Astrocyte of the cerebellum (primary cell): ENCODE measurements at regions not wholly inside any gene's neighbourhood (a gene's known extent, or its start where the extent isn't known, plus 50 kb on each side); places are given as distances from the start of the nearest gene placed in this dataset.
"Not testable (repeated sequence)": the region's sequence is repeated elsewhere in the genome, so short reads cannot be mapped to it uniquely, and the experiment has no call there.

ENCODE experiments used
- DNase-seq: peaks from one replicate; pipeline ENCODE4 v3.0.0-alpha.2; 2011; ENCODE audit warnings: low read depth
- H3K4me3 ChIP-seq: 2 replicates; pipeline ENCODE4 v1.5.1; 2011; ENCODE audit warnings: mild to moderate bottlenecking, low read depth, low read length, moderate library complexity
- in situ Hi-C: cut with HindIII; loops from 2 replicates; pipeline ENCODE4 v1.10.0; 2017; ENCODE audit warnings: low sequenced_read_pairs
- TF ChIP-seq, protein P1 (sequence below): IDR thresholded peaks from 2 replicates; pipeline ENCODE4 v1.5.1; 2012; ENCODE audit warnings: low read length, low read depth, moderate library complexity, mild to moderate bottlenecking; ENCODE audit errors: missing control alignments

DNA sequence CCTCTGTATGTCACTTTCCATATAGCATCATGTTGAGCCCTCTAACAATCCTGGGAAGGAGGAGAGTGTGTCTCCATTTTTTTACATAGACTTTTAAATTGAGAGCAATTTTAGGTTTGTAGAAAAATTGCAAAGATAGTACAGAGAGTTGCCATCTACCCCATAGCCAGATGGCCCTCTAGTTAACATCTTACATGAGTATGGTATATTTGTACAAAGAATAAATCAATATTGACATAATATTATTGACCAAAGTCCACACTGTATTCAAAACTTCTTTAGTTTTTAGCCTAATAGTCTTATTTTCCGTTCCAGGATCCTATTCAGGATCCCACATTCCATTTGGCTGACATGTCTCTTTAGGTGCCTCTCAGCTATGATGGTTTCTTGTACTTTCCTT lies 274.6 kb upstream of the PLPP4 start:
- TF ChIP-seq, protein P1, sequence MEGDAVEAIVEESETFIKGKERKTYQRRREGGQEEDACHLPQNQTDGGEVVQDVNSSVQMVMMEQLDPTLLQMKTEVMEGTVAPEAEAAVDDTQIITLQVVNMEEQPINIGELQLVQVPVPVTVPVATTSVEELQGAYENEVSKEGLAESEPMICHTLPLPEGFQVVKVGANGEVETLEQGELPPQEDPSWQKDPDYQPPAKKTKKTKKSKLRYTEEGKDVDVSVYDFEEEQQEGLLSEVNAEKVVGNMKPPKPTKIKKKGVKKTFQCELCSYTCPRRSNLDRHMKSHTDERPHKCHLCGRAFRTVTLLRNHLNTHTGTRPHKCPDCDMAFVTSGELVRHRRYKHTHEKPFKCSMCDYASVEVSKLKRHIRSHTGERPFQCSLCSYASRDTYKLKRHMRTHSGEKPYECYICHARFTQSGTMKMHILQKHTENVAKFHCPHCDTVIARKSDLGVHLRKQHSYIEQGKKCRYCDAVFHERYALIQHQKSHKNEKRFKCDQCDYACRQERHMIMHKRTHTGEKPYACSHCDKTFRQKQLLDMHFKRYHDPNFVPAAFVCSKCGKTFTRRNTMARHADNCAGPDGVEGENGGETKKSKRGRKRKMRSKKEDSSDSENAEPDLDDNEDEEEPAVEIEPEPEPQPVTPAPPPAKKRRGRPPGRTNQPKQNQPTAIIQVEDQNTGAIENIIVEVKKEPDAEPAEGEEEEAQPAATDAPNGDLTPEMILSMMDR, result no peak
- DNase-seq, result no peak
- in situ Hi-C loops, result no loop called here
- no peak overlapping the region for H3K4me3 ChIP-seq

DNA sequence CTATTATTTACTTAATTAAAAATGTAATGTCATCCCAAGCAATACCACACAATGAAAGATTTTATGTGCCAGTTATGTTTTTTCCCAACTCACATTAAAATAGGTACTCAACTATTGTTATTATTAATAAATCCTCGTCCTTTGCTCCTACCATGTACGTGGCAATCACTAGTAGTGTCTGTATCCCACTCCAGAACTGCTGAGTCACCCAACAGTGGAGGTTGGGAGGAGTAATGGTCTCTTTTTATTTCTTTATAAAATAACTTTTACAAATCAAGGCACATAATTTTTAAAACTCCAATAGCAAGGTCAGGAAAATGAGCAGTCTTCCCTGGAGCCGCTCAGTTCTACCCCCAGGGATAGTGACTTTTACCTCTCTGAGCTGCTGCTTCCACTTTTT lies 273.5 kb upstream of the PLPP4 start:
- DNase-seq, result no peak
- no peak overlapping the region for H3K4me3 ChIP-seq
- TF ChIP-seq, protein P1, result no peak
- in situ Hi-C loops, result no loop called here

DNA sequence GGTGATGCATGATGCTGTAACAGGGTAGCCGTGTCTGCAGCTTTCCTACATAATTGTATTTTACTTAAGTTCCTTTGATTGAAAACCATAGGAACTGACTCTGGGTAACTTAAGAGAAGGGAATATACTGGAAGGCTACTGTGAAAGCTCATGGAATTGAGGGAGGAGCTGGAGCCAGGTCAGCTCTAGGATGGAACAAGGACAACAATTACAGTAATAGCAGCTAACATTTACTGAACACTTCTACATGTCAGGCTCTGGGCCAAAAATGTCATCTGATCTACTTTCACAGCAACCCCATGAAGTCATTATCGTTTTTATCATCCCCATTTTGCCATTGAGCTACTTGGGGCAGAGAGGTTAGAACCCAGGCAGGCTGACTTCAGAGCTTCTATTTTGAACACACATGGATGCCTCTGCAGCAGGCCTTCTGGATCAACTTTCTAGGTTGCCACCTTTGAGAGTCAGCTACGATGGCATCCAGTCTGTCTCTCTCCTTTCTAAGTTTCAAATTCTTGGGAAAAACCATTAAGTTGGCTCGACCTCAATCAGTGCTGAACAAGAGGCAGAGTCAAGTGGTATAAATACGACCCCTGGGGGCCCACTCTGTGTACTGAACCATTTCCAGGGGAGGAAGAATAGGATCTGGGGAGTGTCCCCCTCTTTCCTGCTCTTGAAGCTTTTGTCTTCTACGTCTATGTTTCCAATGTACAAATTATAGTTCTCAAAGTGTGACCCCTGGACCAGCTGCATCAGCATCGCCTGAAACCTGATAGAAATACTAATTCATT lies 272.3 kb upstream of the PLPP4 start:
- H3K4me3 ChIP-seq, result no peak overlapping the region
- TF ChIP-seq, protein P1, result no peak
- in situ Hi-C loops, result no loop called here
- DNase-seq, result no peak

DNA sequence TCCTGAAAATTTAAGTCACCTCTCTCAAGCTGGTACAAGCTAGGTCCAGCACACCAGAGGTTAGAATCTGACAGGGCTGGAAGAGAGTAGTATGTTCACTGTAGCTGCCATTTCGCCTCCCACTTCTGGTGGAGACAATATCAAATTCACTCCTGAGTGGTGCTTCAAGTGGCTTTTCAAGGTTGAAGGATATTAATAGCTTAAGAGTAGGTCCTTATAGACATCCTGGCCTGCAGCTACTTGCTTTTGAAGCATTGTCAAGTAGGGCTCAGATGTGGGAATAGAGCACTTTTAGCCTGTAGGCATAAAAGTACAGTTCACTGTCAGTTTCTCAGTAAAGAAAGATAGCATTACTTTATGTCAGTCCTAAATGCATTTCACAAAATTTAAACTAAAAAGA lies 270.5 kb upstream of the PLPP4 start:
- no peak overlapping the region for H3K4me3 ChIP-seq
- TF ChIP-seq, protein P1, result no peak
- no peak for DNase-seq
- in situ Hi-C loops, result no loop called here

DNA sequence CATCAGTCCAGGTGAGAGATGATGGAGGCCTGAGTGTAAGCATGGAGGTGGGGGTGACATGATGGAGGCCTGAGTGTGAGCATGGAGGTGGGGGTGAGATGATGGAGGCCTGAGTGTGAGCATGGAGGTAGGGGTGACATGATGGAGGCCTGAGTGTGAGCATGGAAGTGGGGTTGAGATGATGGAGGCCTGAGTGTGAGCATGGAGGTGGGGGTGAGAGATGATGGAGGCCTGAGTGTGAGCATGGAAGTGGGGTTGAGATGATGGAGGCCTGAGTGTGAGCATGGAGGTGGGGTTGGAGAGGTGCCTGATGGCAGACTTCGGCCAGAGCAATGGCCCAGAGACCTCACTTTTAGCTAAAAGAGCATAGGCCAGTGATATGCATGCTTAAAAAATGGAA lies 269.9 kb upstream of the PLPP4 start:
- H3K4me3 ChIP-seq, DNase-seq, in situ Hi-C loops: not testable (repeated sequence)

DNA sequence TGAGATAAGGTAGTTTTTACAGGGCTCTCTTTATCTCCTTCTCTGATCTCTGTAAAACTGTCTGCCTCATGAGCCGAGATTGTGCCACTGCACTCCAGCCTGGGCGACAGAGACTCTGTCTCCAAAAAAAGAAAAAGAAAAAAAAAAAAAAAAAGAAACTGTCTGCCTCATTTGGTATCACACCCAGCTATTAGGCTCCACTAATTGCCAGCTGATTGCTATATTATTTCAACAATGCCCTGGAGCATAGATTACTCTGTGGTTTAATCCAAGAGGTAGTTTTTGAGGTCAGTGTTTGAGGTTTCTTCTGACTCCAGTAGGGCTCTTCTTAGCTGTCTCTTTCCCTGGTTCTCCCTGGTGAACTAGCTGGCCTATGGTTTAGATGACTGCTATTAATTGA lies 268.1 kb upstream of the PLPP4 start:
- TF ChIP-seq, protein P1, result no peak
- DNase-seq, result no peak
- no peak overlapping the region for H3K4me3 ChIP-seq
- in situ Hi-C loops, result no loop called here

DNA sequence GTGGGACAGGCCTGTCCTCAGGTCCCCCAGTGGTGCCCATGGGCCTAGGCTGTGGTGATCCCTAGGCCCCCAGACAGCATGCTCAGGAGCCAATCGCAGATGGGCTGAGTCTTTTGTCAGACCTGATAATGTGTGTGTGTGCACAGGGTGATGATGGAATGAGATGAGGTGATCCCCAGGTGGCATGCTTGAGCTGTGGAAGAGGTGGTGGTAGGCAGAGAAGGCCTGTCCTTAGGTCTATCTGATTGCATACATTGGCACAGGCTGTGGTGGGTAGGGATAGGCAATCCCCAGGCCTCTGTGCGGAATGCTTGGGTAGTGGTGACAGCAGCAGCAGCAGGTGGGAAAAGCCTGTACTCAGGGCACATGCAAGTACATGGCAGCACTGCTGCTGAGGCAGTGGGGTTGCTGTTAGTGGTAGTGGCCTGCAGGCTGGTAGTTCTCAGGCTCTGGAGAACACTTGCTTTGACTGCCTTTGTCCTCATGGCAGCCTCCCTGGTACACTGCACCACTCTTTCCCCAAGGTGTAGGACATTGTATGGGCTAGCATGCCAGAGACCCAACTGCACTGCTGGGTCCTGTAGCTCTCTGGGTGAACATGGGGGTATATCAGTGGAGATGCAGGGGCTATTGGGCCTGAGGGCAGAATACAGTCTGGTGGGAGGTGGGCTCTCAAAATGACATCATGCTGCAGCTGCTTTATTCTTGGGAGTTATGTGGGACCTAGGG lies 260.9 kb upstream of the PLPP4 start:
- TF ChIP-seq, protein P1, result no peak
- no peak overlapping the region for H3K4me3 ChIP-seq
- in situ Hi-C loops, result no loop called here
- DNase-seq, result no peak
